Erythroblast (primary cell): ENCODE measurements at regions not wholly inside any gene's neighbourhood (a gene's known extent, or its start where the extent isn't known, plus 50 kb on each side); places are given as distances from the start of the nearest gene placed in this dataset.
A peak's percentile ranks its signal among the peaks of the same experiment; 100 is the strongest.
"Not testable (repeated sequence)": the region's sequence is repeated elsewhere in the genome, so short reads cannot be mapped to it uniquely, and the experiment has no call there.

Experiments
- DNase-seq, 2 experiments: peaks; one replicate each; lab custom pipeline; 2025; lab: John Stamatoyannopoulos, UW
- GATA1 ChIP-seq: IDR thresholded peaks from 2 replicates; pipeline ENCODE4 v1.6.1; 2011; ENCODE audit warnings: low read depth, mild to moderate bottlenecking, control low read depth, low read length, moderate library complexity
- POLR2A ChIP-seq: IDR thresholded peaks from 2 replicates; pipeline ENCODE4 v1.6.1; 2011; ENCODE audit warnings: mild to moderate bottlenecking, low read length

GRCh38 chr14:106276326-106277267 is 750.2 kb downstream of the TMEM121 start:
- no peak for DNase-seq
- TF ChIP-seq GATA1 (no peak), POLR2A (no peak)

DNA sequence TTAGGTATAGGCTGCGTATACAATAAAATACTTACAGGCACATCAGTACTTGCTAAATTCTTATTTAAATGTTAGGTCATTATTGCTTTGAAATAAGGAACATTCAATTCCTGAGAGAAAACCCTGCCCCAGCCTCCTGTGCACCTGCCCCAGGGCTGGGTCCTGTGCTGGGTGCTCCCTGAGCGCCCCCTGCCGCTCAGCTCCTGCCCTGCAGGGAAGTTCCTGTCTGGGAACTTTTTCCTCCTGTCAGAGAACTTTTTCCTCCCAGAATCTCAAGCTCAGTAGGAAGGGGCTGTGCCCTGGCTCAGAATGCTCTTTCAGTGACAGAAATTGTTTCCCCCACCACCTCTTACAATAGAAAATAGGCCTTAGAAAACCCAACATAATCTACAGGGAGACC is 751.1 kb downstream of the TMEM121 start:
- TF ChIP-seq POLR2A (no peak), GATA1 (no peak)
- DNase-seq = peak in 1 of 2 experiments; percentile 6

DNA sequence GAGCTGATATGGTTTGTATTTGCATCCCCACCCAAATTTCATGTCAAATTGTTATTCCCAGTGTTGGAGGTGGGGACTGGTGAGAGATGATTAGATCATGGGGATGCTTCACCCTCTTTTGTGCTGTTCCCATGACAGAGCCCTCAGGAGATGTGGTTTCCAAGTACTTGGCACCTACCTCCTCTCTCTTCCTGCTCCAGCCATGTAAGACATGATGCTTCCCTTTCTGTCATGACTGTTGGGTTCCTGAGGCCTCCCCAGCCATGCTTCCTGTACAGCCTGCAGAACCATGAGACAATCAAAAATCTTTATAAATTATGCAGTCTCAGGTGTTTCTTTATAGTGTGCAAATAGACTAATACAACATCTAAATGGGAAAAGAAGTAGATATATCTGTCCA is 754.5 kb downstream of the TMEM121 start:
- TF ChIP-seq POLR2A = no peak
- no peak for TF ChIP-seq GATA1
- no peak for DNase-seq

GRCh38 chr14:106286697-106287290 is 760.4 kb downstream of the TMEM121 start:
- peak in 1 of 2 experiments; percentile 7 for DNase-seq
- no peak for TF ChIP-seq POLR2A
- no peak for TF ChIP-seq GATA1

- DNase-seq = no peak
- TF ChIP-seq POLR2A = no peak
- no peak for TF ChIP-seq GATA1
Observed at GRCh38 chr14:106287506-106287905, 761.1 kb downstream of the TMEM121 start.

DNA sequence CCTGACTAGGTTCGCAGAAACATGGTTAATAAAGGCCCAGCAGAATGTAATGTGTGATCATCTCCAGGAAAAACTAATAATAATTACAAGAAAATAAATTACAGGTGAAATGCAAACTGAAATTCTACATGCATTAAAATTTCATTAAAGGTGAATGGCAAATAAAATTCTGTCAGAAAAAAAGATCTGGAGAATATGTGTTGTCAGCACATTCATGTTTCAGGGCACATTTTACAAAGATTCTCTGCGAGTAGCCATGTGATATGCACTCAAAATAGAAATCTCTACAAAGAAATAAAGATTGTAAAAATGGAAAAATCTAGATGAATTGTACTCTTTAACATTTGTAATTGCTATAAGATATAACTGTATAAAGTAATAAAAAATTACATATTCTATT is 765.2 kb downstream of the TMEM121 start:
- no peak for TF ChIP-seq GATA1
- TF ChIP-seq POLR2A = no peak
- DNase-seq = no peak

DNA sequence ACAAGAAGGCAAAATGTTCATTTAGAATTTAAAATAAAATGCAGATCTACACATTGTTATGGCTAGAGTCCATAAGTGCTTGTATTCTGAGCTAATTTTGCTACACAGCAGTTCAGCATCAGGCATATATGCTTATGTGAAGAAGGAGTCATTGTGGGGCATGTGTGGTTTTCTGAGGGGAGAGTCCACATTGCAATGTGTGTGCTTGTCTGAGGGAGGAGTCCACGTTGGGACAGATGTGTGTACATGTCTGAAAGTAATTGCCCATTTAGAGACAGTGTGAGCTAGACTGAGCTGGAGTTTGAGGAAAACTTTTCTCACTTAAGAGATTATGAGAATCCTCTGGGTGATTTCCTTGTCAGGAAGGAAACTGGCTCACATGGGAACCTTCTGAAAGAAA is 767.9 kb downstream of the TMEM121 start:
- TF ChIP-seq POLR2A (no peak), GATA1 (no peak)
- DNase-seq = no peak

GRCh38 chr14:106300951-106301510 is 774.6 kb downstream of the TMEM121 start:
- DNase-seq = not testable (repeated sequence)

DNA sequence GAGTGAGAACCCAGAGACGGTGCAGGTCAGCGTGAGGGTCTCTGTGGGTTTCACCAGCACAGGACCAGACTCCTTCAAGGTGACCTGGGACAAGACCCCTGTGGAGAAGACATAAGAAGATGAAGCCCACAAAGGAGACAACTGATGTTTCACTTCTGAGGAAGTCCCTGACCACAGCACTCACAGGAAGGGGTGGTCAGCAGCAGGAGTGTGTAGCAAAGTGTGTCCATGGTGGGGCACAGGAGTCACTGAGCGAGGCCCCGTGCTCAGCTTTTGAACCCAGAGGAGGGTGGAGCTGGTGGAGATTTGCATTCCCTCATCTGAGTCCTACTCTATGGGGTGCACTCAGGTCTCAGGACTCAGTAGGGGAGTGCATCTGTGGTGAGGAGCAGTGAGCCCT is 775.2 kb downstream of the TMEM121 start:
- not testable (repeated sequence) for DNase-seq

DNA sequence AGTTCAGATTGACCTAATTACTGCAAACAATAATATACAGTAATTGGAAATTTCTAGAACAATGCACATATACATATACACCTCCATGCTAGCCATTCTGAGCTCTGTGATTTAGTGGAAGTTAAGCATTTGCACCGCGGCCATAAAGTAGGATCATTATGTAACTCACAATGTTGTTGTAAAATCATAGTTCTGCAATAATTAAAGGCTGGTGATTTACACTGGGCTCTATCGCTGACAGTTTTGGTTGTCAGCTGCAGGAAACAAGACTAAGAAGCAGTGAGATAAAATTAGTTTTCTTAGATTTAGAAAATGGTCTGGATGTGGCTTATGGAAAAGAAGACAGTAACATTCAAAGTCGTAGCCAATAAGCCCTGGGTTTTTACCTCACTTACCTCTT is 776.3 kb downstream of the TMEM121 start:
- no peak for DNase-seq
- no peak for TF ChIP-seq POLR2A
- no peak for TF ChIP-seq GATA1

- no peak for TF ChIP-seq GATA1
- TF ChIP-seq POLR2A = no peak
- DNase-seq = no peak
Observed at GRCh38 chr14:106304271-106304670, 777.9 kb downstream of the TMEM121 start.

GRCh38 chr14:106308839-106309389 is 782.5 kb downstream of the TMEM121 start:
- TF ChIP-seq POLR2A = no peak
- no peak for TF ChIP-seq GATA1
- peak; percentile 86 to 90 for DNase-seq

DNA sequence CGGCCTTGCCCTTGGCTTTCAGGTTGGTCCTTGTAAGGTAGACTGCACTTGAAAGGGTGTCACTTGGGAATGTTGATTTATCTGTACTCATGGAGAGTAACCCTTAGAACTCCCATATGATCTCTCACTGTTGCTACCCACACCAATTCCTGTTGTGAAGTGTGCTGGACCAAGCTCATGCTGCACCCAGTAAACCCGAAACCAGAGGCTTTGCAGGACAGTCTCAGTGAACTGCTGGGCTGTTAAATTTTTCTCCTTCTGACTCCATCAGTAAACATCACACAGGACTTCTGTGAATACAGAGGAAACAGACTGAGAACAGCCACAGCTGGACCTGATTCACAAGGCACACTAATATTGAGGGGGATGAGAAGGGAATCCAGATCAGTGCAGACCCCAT is 783.0 kb downstream of the TMEM121 start:
- no peak for TF ChIP-seq POLR2A
- no peak for TF ChIP-seq GATA1
- no peak for DNase-seq

DNA sequence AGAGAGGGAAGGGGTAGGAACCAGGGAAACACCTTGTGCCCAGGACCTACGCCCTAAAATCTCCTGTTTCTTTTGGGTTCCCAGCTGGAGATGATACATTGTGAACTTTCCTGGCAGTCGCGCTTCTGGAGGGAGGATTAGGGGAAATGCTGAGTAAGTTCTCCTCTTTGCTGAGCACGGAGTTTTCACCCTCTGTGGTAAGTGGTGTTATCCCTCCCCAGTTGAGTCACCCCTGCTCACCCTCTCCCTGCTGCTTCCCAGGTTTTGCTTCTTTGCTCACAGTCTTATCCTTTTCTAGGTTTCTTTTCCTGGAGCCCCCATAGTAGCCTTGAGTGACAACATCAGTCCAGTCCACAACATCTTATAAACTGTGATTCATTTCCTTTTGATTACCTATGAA is 789.1 kb downstream of the TMEM121 start:
- DNase-seq = no peak
- no peak for TF ChIP-seq GATA1
- no peak for TF ChIP-seq POLR2A

DNA sequence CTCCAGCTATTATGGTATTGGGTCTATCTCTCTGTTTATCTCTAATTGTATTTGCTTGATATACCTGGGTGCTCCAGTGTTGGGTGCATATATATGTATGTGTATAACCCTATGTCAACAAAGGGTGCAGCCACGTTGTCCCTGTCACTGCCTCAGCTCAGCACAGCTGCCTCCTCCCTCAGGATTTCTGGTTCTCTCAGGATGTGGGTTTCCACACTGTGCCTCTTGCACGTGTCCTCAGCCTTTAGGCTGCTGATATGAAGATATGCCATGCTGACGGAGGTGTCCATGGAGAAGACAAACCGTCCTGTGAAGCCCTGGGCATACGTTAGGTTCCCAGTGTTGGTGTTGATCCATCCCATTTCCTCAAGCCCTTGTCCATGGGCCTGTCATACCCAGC is 791.2 kb downstream of the TMEM121 start:
- no peak for TF ChIP-seq POLR2A
- no peak for TF ChIP-seq GATA1
- no peak for DNase-seq

GRCh38 chr14:106318700-106319099 is 792.3 kb downstream of the TMEM121 start:
- no peak for TF ChIP-seq POLR2A
- TF ChIP-seq GATA1 = no peak
- peak in 1 of 2 experiments; percentile 23 for DNase-seq

DNA sequence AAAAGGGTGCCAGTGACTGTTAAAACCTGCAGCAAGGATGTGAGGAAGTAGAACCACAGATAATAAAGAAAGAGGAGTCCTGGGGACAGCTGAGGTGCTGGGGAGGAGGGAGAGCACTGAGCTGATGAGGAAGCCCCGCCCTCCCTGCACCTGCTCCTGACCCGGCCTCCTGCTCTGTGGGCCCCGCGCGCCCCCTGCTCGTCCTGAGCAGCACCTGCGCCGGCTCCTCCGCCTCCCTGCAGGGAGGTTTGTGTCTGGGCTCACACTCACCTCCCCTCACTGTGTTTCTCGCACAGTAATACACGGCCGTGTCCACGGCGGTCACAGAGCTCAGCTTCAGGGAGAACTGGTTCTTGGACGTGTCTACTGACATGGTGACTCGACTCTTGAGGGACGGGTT is 797.6 kb downstream of the TMEM121 start:
- DNase-seq = not testable (repeated sequence)
